H9 (cell line): ENCODE measurements at regions not wholly inside any gene's neighbourhood (a gene's known extent, or its start where the extent isn't known, plus 50 kb on each side); places are given as distances from the start of the nearest gene placed in this dataset.

ENCODE experiments used
- DNase-seq: peaks from one replicate; pipeline ENCODE4 v3.0.0-alpha.2; 2017
- H2AFZ ChIP-seq: one replicate; pipeline ENCODE4 v1.6.1; 2013; ENCODE audit warnings: mild to moderate bottlenecking, low read length, control low read depth, moderate library complexity
- H2AK5ac ChIP-seq: 2 replicates; pipeline ENCODE4 v1.6.1; 2013; ENCODE audit warnings: low read length, control low read depth, mixed read lengths; ENCODE audit not compliant: insufficient read length
- H2BK120ac ChIP-seq: one replicate; pipeline ENCODE4 v1.6.1; 2013; ENCODE audit warnings: low read depth, mild to moderate bottlenecking, low read length, control low read depth, inconsistent platforms; ENCODE audit not compliant: poor library complexity, severe bottlenecking
- H2BK12ac ChIP-seq: 2 replicates; pipeline ENCODE4 v1.6.1; 2013; ENCODE audit warnings: low read length, control low read depth, mixed read lengths, low read depth; ENCODE audit not compliant: insufficient read length
- H2BK15ac ChIP-seq: 2 replicates; pipeline ENCODE4 v1.6.1; 2013; ENCODE audit warnings: low read depth, low read length, control low read depth
- H2BK20ac ChIP-seq: one replicate; pipeline ENCODE4 v1.6.1; 2013; ENCODE audit warnings: low read depth, mild to moderate bottlenecking, low read length, control low read depth, inconsistent platforms; ENCODE audit not compliant: poor library complexity, severe bottlenecking
- H2BK5ac ChIP-seq: 2 replicates; pipeline ENCODE4 v1.6.1; 2013; ENCODE audit warnings: low read length, control low read depth, mixed read lengths; ENCODE audit not compliant: insufficient read length
- H3K14ac ChIP-seq: 2 replicates; pipeline ENCODE4 v1.6.1; 2013; ENCODE audit warnings: low read length, control low read depth; ENCODE audit not compliant: insufficient read depth
- H3K18ac ChIP-seq: 2 replicates; pipeline ENCODE4 v1.6.1; 2013; ENCODE audit warnings: low read depth, mild to moderate bottlenecking, mixed read lengths, low read length, control low read depth; ENCODE audit not compliant: insufficient read length
- H3K23ac ChIP-seq: 2 replicates; pipeline ENCODE4 v1.6.1; 2013; ENCODE audit warnings: low read length, control low read depth, mixed read lengths, low read depth; ENCODE audit not compliant: insufficient read length
- H3K23me2 ChIP-seq: 2 replicates; pipeline ENCODE4 v1.6.1; 2013; ENCODE audit warnings: low read depth, mild to moderate bottlenecking, mixed read lengths, low read length, control low read depth; ENCODE audit not compliant: insufficient read length, poor library complexity, severe bottlenecking
- H3K27ac ChIP-seq: 2 replicates; pipeline ENCODE4 v1.5.1; 2013; ENCODE audit warnings: low read length, control low read depth, mixed read lengths, low read depth; ENCODE audit not compliant: insufficient read length
- H3K27me3 ChIP-seq: 2 replicates; pipeline ENCODE4 v1.6.1; 2013; ENCODE audit warnings: low read length, control low read depth, inconsistent platforms; ENCODE audit not compliant: insufficient read depth
- H3K4ac ChIP-seq: 2 replicates; pipeline ENCODE4 v1.6.1; 2013; ENCODE audit warnings: low read depth, mild to moderate bottlenecking, control low read depth, inconsistent platforms, low read length, moderate library complexity
- H3K4me1 ChIP-seq: 2 replicates; pipeline ENCODE4 v1.6.1; 2013; ENCODE audit warnings: low read length, control low read depth, inconsistent platforms; ENCODE audit not compliant: insufficient read depth
- H3K4me2 ChIP-seq: 2 replicates; pipeline ENCODE4 v1.6.1; 2013; ENCODE audit warnings: low read length, control low read depth, mixed read lengths; ENCODE audit not compliant: insufficient read length, insufficient read depth
- H3K56ac ChIP-seq: 2 replicates; pipeline ENCODE4 v1.6.1; 2013; ENCODE audit warnings: low read depth, mild to moderate bottlenecking, mixed read lengths, low read length, control low read depth; ENCODE audit not compliant: insufficient read length
- H3K79me1 ChIP-seq: 2 replicates; pipeline ENCODE4 v1.6.1; 2013; ENCODE audit warnings: low read depth, mild to moderate bottlenecking, moderate library complexity, low read length, control low read depth, inconsistent platforms; ENCODE audit not compliant: insufficient read depth, poor library complexity, severe bottlenecking
- H3K79me2 ChIP-seq: 2 replicates; pipeline ENCODE4 v1.6.1; 2013; ENCODE audit warnings: low read length, control low read depth, inconsistent platforms; ENCODE audit not compliant: insufficient read depth
- H3K9ac ChIP-seq: 2 replicates; pipeline ENCODE4 v1.6.1; 2013; ENCODE audit warnings: low read length, control low read depth, mixed read lengths; ENCODE audit not compliant: insufficient read length; ENCODE audit errors: extremely low read depth
- H3K9me3 ChIP-seq: one replicate; pipeline ENCODE4 v1.6.1; 2013; ENCODE audit warnings: low read depth, low read length, inconsistent platforms; ENCODE audit not compliant: control insufficient read depth
- H3T11ph ChIP-seq: one replicate; pipeline ENCODE4 v1.6.1; 2013; ENCODE audit warnings: mild to moderate bottlenecking, low read length, control low read depth, inconsistent platforms
- H4K20me1 ChIP-seq: one replicate; pipeline ENCODE4 v1.6.1; 2013; ENCODE audit not compliant: control insufficient read depth, insufficient read length, insufficient read depth
- H4K5ac ChIP-seq: 2 replicates; pipeline ENCODE4 v1.6.1; 2013; ENCODE audit warnings: low read depth, mild to moderate bottlenecking, mixed read lengths, low read length, control low read depth; ENCODE audit not compliant: insufficient read length
- H4K8ac ChIP-seq: replicated peaks from 2 replicates; pipeline ENCODE4 v1.6.1; 2013; ENCODE audit warnings: low read length, control low read depth, mixed read lengths, low read depth; ENCODE audit not compliant: insufficient read length
- H4K91ac ChIP-seq: 2 replicates; pipeline ENCODE4 v1.6.1; 2013; ENCODE audit warnings: low read depth, mild to moderate bottlenecking, moderate library complexity, mixed read lengths, low read length, control low read depth; ENCODE audit not compliant: insufficient read length
- H3K27ac Mint-ChIP-seq, 3 experiments: 2 replicates in 2 of 3; 3 replicates in 1 of 3; pipeline ENCODE4 v1.8.0; 2020 to 2021; ENCODE audit warnings: mixed read lengths in 3 of 3, mild to moderate bottlenecking in 1 of 3, moderate library complexity in 1 of 3
- H3K27me3 Mint-ChIP-seq: 2 replicates; pipeline ENCODE4 v1.8.0; 2021; ENCODE audit warnings: low read depth, mild to moderate bottlenecking, moderate library complexity, mixed read lengths
- H3K36me3 Mint-ChIP-seq, 3 experiments: 2 replicates in 2 of 3; 3 replicates in 1 of 3; pipeline ENCODE4 v1.8.0; 2020 to 2021; ENCODE audit warnings: low read depth in 3 of 3, mixed read lengths in 3 of 3; ENCODE audit not compliant: insufficient read depth in 1 of 3
- H3K4me1 Mint-ChIP-seq, 2 experiments: 2 replicates each; pipeline ENCODE4 v1.8.0; 2020; ENCODE audit warnings: mixed read lengths in 2 of 2
- H3K4me3 Mint-ChIP-seq, 2 experiments: 2 replicates in 1 of 2; 3 replicates in 1 of 2; pipeline ENCODE4 v1.8.0; 2020 to 2021; ENCODE audit warnings: mild to moderate bottlenecking in 2 of 2, mixed read lengths in 2 of 2, moderate library complexity in 1 of 2
- H3K9me3 Mint-ChIP-seq, 2 experiments: 2 replicates in 1 of 2; 3 replicates in 1 of 2; pipeline ENCODE4 v1.8.0; 2020; ENCODE audit warnings: mild to moderate bottlenecking in 2 of 2, mixed read lengths in 2 of 2, moderate library complexity in 1 of 2
- WGBS: extraction: QIAGEN DNeasy Blood & Tissue Kit; methylation state at CpG from one replicate; pipeline ENCODE4 v1.1.7; 2013; ENCODE audit warnings: missing lambda C conversion rate, low lambda C conversion rate, mixed read lengths; ENCODE audit not compliant: insufficient read length; ENCODE audit errors: extremely low coverage; 5-methylcytosine and 5-hydroxymethylcytosine counted together
- TF ChIP-seq, protein P1 (sequence below): fragments of 200-600 bp; sonication (generic); conservative IDR thresholded peaks from 3 replicates; pipeline ENCODE4 v1.8.0; 2021; ENCODE audit warnings: antibody characterized with exemption, mild to moderate bottlenecking

DNA sequence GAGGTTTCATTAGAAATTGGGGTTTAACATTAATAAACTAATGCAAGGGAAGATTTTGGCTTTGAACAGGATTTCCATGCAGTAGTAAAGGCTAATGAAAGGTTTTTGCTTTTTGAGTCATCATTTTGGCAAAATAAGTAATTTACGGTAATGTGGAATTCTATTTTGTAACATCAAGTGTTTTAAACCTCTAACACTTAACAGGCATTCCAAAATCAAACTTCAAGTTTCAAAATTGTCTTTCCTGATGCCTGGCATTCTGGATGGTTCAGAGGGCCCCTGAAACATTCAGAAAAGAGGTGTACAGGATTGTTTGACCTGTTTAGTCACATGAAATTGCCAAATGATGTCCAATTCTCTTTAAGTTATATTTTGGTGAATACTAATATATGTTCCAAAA, 90.4 kb upstream of the GNAZ start:
- WGBS = no CpG with 5 or more reads among the region's 1 CpG
- no peaks in the 10 kb centered on the region for H3K79me1 ChIP-seq
- H3K9me3 ChIP-seq = peaks cover 29% of the 10 kb centered on the region
- H3K27me3 Mint-ChIP-seq = peaks cover 82% of the 10 kb centered on the region
- no peak overlapping the region for H3K27ac Mint-ChIP-seq
- no peak overlapping the region for H3T11ph ChIP-seq
- H3K4me2 ChIP-seq = no peak overlapping the region
- no peaks in the 10 kb centered on the region for H3K79me2 ChIP-seq
- DNase-seq = no peak
- no peak overlapping the region for H2AK5ac ChIP-seq
- no peak overlapping the region for H4K8ac ChIP-seq
- no peak overlapping the region for H3K9ac ChIP-seq
- no peaks in the 10 kb centered on the region for H4K20me1 ChIP-seq
- H2BK20ac ChIP-seq = no peak overlapping the region
- H3K9me3 Mint-ChIP-seq = peaks cover 36 to 43% of the 10 kb centered on the region in 2 experiments
- no peak overlapping the region for H3K27ac ChIP-seq
- no peak overlapping the region for H4K5ac ChIP-seq
- no peak overlapping the region for H2AFZ ChIP-seq
- no peak overlapping the region for H3K23ac ChIP-seq
- H4K91ac ChIP-seq = no peak overlapping the region
- H2BK120ac ChIP-seq = no peak overlapping the region
- no peak overlapping the region for H3K18ac ChIP-seq
- no peaks in the 10 kb centered on the region; the same call in none of the 2 replicates for H3K27me3 ChIP-seq
- H3K23me2 ChIP-seq = no peaks in the 10 kb centered on the region
- peaks cover 5 to 9% (median 8%) of the 10 kb centered on the region in 3 experiments; a peak in 6 of 7 replicates for H3K36me3 Mint-ChIP-seq
- no peak overlapping the region for H3K14ac ChIP-seq
- no peaks in the 10 kb centered on the region for H3K4me1 Mint-ChIP-seq
- H2BK15ac ChIP-seq = no peak overlapping the region
- no peak overlapping the region for H3K56ac ChIP-seq
- TF ChIP-seq, protein P1, sequence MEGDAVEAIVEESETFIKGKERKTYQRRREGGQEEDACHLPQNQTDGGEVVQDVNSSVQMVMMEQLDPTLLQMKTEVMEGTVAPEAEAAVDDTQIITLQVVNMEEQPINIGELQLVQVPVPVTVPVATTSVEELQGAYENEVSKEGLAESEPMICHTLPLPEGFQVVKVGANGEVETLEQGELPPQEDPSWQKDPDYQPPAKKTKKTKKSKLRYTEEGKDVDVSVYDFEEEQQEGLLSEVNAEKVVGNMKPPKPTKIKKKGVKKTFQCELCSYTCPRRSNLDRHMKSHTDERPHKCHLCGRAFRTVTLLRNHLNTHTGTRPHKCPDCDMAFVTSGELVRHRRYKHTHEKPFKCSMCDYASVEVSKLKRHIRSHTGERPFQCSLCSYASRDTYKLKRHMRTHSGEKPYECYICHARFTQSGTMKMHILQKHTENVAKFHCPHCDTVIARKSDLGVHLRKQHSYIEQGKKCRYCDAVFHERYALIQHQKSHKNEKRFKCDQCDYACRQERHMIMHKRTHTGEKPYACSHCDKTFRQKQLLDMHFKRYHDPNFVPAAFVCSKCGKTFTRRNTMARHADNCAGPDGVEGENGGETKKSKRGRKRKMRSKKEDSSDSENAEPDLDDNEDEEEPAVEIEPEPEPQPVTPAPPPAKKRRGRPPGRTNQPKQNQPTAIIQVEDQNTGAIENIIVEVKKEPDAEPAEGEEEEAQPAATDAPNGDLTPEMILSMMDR = no peak
- H3K4me1 ChIP-seq = no peaks in the 10 kb centered on the region
- H3K4ac ChIP-seq = no peak overlapping the region
- no peak overlapping the region for H2BK12ac ChIP-seq
- no peak overlapping the region for H2BK5ac ChIP-seq
- no peak overlapping the region for H3K4me3 Mint-ChIP-seq
